HCT116 (cell line): ENCODE measurements at regions not wholly inside any gene's neighbourhood (a gene's known extent, or its start where the extent isn't known, plus 50 kb on each side); places are given as distances from the start of the nearest gene placed in this dataset.

ENCODE experiments used
- ATAC-seq: fragments of 200-7000 bp; cut with Tn5 transposase; 2 replicates; pipeline ENCODE4 v1.9.1; 2020; ENCODE audit warnings: mild to moderate bottlenecking, moderate library complexity
- BruUV-seq: library from RNA; stranded (reverse); fragments of 400-500 nt; replicated peaks from 2 replicates; lab custom pipeline; 2021; lab: Mats Ljungman, UMichigan
- CTCF ChIA-PET: fragments of 300-600 bp; sonication (Branson Sonifier 250); formaldehyde crosslinking; loops from one replicate; lab custom pipeline; 2021; ENCODE audit warnings: antibody characterized with exemption; lab: Charles Lee
- POLR2A ChIA-PET: fragments of 300-600, 350-600 bp; sonication (Branson Sonifier 250); formaldehyde crosslinking; loops from one replicate; lab custom pipeline; 2021; ENCODE audit warnings: antibody characterized with exemption; lab: Charles Lee
- RAD21 ChIA-PET, 2 experiments: fragments of 300-600 bp; sonication (Branson Sonifier 250); formaldehyde crosslinking; loops; one replicate each; lab custom pipeline; 2023; ENCODE audit warnings: low total read pairs in 2 of 2; ENCODE audit not compliant: uncharacterized antibody in 2 of 2, unreplicated experiment in 2 of 2, low non-redundant PET in 1 of 2; lab: Charles Lee
- DNase-seq: peaks from one replicate; pipeline ENCODE4 v3.0.0-alpha.2; 2010; ENCODE audit warnings: low read depth, low spot score
- H2AFZ ChIP-seq: fragments of 200-600 bp; shearing (Covaris generic), sonication (generic); 2 replicates; pipeline ENCODE4 v1.6.1; 2017; ENCODE audit warnings: low read depth, mixed run types, mixed read lengths, antibody characterized with exemption, low read length; ENCODE audit not compliant: poor library complexity, severe bottlenecking
- H3K27ac ChIP-seq: 2 replicates; pipeline ENCODE4 v1.5.1; 2012; ENCODE audit warnings: low read depth, low read length
- H3K27me3 ChIP-seq: fragments of 200-600 bp; sonication (generic); 2 replicates; pipeline ENCODE4 v1.6.1; 2016; ENCODE audit warnings: mixed run types, low read length, mixed read lengths; ENCODE audit not compliant: insufficient read depth
- H3K36me3 ChIP-seq, 2 experiments: fragments of 200-500 bp in 1 of 2; fragments of 200-600 bp in 1 of 2; sonication (Bioruptor generic) in 1 of 2; sonication (generic) in 1 of 2; 2 replicates each; pipeline versions ENCODE4 v1.5.1 to v1.6.1; 2014 to 2016; ENCODE audit warnings: low read length in 2 of 2, inconsistent platforms in 1 of 2, mixed read lengths in 1 of 2, mixed run types in 1 of 2; ENCODE audit not compliant: insufficient read depth in 2 of 2, control insufficient read depth in 1 of 2
- H3K4me1 ChIP-seq, 2 experiments: fragments of 200-600 bp in 1 of 2; sonication (generic) in 1 of 2; 2 replicates each; pipeline versions ENCODE4 v1.5.1 to v1.6.1; 2012 to 2017; ENCODE audit warnings: low read length in 2 of 2, inconsistent platforms in 1 of 2, mild to moderate bottlenecking in 1 of 2, mixed read lengths in 1 of 2, mixed run types in 1 of 2, moderate library complexity in 1 of 2; ENCODE audit not compliant: insufficient read depth in 2 of 2, control insufficient read depth in 1 of 2
- H3K4me2 ChIP-seq: fragments of 200-600 bp; sonication (generic); 2 replicates; pipeline ENCODE4 v1.6.1; 2017; ENCODE audit warnings: mixed run types, low read length, mixed read lengths
- H3K4me3 ChIP-seq, 2 experiments: fragments of 200-600 bp in 1 of 2; sonication (generic) in 1 of 2; replicated peaks in 1 of 2; 2 replicates each; pipeline ENCODE4 v1.5.1; 2011 to 2016; ENCODE audit warnings: low read length in 2 of 2, control low read depth in 1 of 2, low read depth in 1 of 2, mild to moderate bottlenecking in 1 of 2, mixed read lengths in 1 of 2, mixed run types in 1 of 2
- H3K79me2 ChIP-seq: fragments of 200-600 bp; sonication (generic); 2 replicates; pipeline ENCODE4 v1.6.1; 2017; ENCODE audit warnings: mild to moderate bottlenecking, mixed run types, low read length, moderate library complexity, mixed read lengths; ENCODE audit not compliant: insufficient read depth
- H3K9ac ChIP-seq: fragments of 200-600 bp; sonication (generic); 2 replicates; pipeline ENCODE4 v1.6.1; 2016; ENCODE audit warnings: low read length, mixed read lengths
- H3K9me2 ChIP-seq: fragments of 200-600 bp; sonication (generic), shearing (Covaris generic); 2 replicates; pipeline ENCODE4 v1.6.1; 2017; ENCODE audit warnings: mixed run types, mild to moderate bottlenecking, moderate library complexity; ENCODE audit not compliant: insufficient read depth
- H3K9me3 ChIP-seq, 2 experiments: fragments of 200-500 bp in 1 of 2; fragments of 200-600 bp in 1 of 2; sonication (Bioruptor generic) in 1 of 2; sonication (generic) in 1 of 2; 2 replicates each; pipeline ENCODE4 v1.6.1; 2014 to 2017; ENCODE audit warnings: low read length in 2 of 2, mixed read lengths in 2 of 2, inconsistent platforms in 1 of 2, low read depth in 1 of 2, mild to moderate bottlenecking in 1 of 2, mixed run types in 1 of 2, moderate library complexity in 1 of 2; ENCODE audit not compliant: control insufficient read depth in 1 of 2, insufficient read depth in 1 of 2
- H4K20me1 ChIP-seq: fragments of 200-600 bp; sonication (generic), shearing (Covaris generic); 2 replicates; pipeline ENCODE4 v1.6.1; 2017; ENCODE audit warnings: mixed run types, mild to moderate bottlenecking, moderate library complexity; ENCODE audit not compliant: insufficient read depth
- ATF3 ChIP-seq: IDR thresholded peaks from 2 replicates; pipeline ENCODE4 v1.6.1; 2012
- CBX3 ChIP-seq: IDR thresholded peaks from 2 replicates; pipeline ENCODE4 v1.6.1; 2012; ENCODE audit warnings: low read depth
- CEBPB ChIP-seq: IDR thresholded peaks from 2 replicates; pipeline ENCODE4 v1.6.1; 2012; ENCODE audit warnings: low read depth
- CTCF ChIP-seq, 3 experiments: fragments of 200-600 bp in 1 of 3; sonication (generic) in 1 of 3; IDR thresholded peaks in 2 of 3; conservative IDR thresholded peaks in 1 of 3; 2 replicates each; pipeline ENCODE4 v1.5.1; 2012 to 2017; ENCODE audit warnings: low read depth in 2 of 3, low read length in 2 of 3, antibody characterized with exemption in 1 of 3, borderline replicate concordance in 1 of 3, control low read depth in 1 of 3, mild to moderate bottlenecking in 1 of 3, mixed read lengths in 1 of 3, mixed run types in 1 of 3, moderate library complexity in 1 of 3; ENCODE audit not compliant: insufficient read depth in 1 of 3
- EZH2 ChIP-seq: fragments of 200-600 bp; sonication (generic); IDR thresholded peaks from 2 replicates; pipeline ENCODE4 v1.6.1; 2017; ENCODE audit warnings: antibody characterized with exemption, mixed run types
- EZH2phosphoT487 ChIP-seq: fragments of 200-600 bp; IDR thresholded peaks from 2 replicates; pipeline ENCODE4 v1.6.1; 2018; ENCODE audit warnings: antibody characterized with exemption, borderline replicate concordance
- FOSL1 ChIP-seq: IDR thresholded peaks from 2 replicates; pipeline ENCODE4 v1.6.1; 2012; ENCODE audit warnings: low read depth
- JUND ChIP-seq: IDR thresholded peaks from 2 replicates; pipeline ENCODE4 v1.6.1; 2012
- MAX ChIP-seq: IDR thresholded peaks from 2 replicates; pipeline ENCODE4 v1.6.1; 2012
- POLR2A ChIP-seq: IDR thresholded peaks from 2 replicates; pipeline ENCODE4 v1.7.0; 2011; ENCODE audit warnings: borderline replicate concordance; ENCODE audit not compliant: insufficient read depth, insufficient read length; ENCODE audit errors: extremely low read depth
- POLR2AphosphoS5 ChIP-seq: IDR thresholded peaks from 2 replicates; pipeline ENCODE4 v1.6.1; 2011; ENCODE audit warnings: mild to moderate bottlenecking, low read depth, low read length, moderate library complexity
- RAD21 ChIP-seq: IDR thresholded peaks from 2 replicates; pipeline ENCODE4 v1.6.1; 2012; ENCODE audit warnings: low read depth, mild to moderate bottlenecking
- REST ChIP-seq: IDR thresholded peaks from 2 replicates; pipeline ENCODE4 v1.6.1; 2012; ENCODE audit warnings: low read depth
- SIN3A ChIP-seq: IDR thresholded peaks from 2 replicates; pipeline ENCODE4 v1.6.1; 2012; ENCODE audit warnings: low read depth
- SP1 ChIP-seq: IDR thresholded peaks from 2 replicates; pipeline ENCODE4 v1.6.1; 2012; ENCODE audit warnings: low read depth
- SRF ChIP-seq: IDR thresholded peaks from 2 replicates; pipeline ENCODE4 v1.6.1; 2012; ENCODE audit warnings: low read depth
- TCF7L2 ChIP-seq: IDR thresholded peaks from 2 replicates; pipeline ENCODE4 v1.7.0; 2011; ENCODE audit warnings: borderline replicate concordance, inconsistent platforms; ENCODE audit not compliant: insufficient read depth, insufficient read length; ENCODE audit errors: extremely low read depth
- ZNF274 ChIP-seq: fragments of 200-500 bp; sonication (Bioruptor generic); IDR thresholded peaks from 2 replicates; pipeline ENCODE4 v1.6.1; 2014; ENCODE audit warnings: mild to moderate bottlenecking, low read depth, low read length, inconsistent platforms
- intact Hi-C: fragments of 100-400 bp; cut with micrococcal nuclease; formaldehyde crosslinking; loops from 2 replicates; pipeline ENCODE4 v1.10.0; 2022

- H3K4me1 ChIP-seq: peaks cover 13 to 17% of the 10 kb centered on the region in 2 experiments; a peak in 3 of 4 replicates
- no peak for DNase-seq
- BruUV-seq: no TSS peak
- no peaks in the 10 kb centered on the region for H3K36me3 ChIP-seq
- ATAC-seq: no peak
- no peak overlapping the region for H3K4me3 ChIP-seq
- H3K9me2 ChIP-seq: no peaks in the 10 kb centered on the region
- H2AFZ ChIP-seq: no peak overlapping the region
- no peak overlapping the region for H3K27ac ChIP-seq
- no peak overlapping the region for H3K4me2 ChIP-seq
- intact Hi-C loops: no loop called here
- H3K9ac ChIP-seq: no peak overlapping the region
- no peak for TF ChIP-seq FOSL1
- TF ChIP-seq SIN3A: no peak
- no peak for TF ChIP-seq SRF
- TF ChIP-seq TCF7L2: no peak
- TF ChIP-seq REST: no peak
- TF ChIP-seq RAD21: no peak
- TF ChIP-seq MAX: no peak
- no peak for TF ChIP-seq CEBPB
- no peak for TF ChIP-seq EZH2phosphoT487
- no peak for TF ChIP-seq EZH2
- no peak for TF ChIP-seq POLR2A
- no peak for TF ChIP-seq CBX3
- no peak for TF ChIP-seq ATF3
- TF ChIP-seq JUND: no peak
- no peak for TF ChIP-seq SP1
- TF ChIP-seq ZNF274: no peak
- no peak for TF ChIP-seq CTCF (IDR thresholded peaks at IDR 0.05 in 2 of 3, conservative IDR thresholded peaks at IDR 0.05 in 1 of 3; ENCODE audit: borderline replicate concordance in 1 of 3, insufficient read depth in 1 of 3, low read depth in 2 of 3, low read length in 2 of 3)
- TF ChIP-seq POLR2AphosphoS5: no peak
- H3K79me2 ChIP-seq: no peaks in the 10 kb centered on the region
- RAD21 ChIA-PET: interaction anchor here in 1 of 2 experiments (0.5 kb wide), 1 partner anchor 97 kb away, joined by 3 read pairs; no protein-coding TSS in a partner anchor
- no peaks in the 10 kb centered on the region for H3K9me3 ChIP-seq
- POLR2A ChIA-PET: interaction anchor here (1.0 kb wide), 1 partner anchor 97 kb away, joined by 3 read pairs; no protein-coding TSS in a partner anchor
- H4K20me1 ChIP-seq: no peaks in the 10 kb centered on the region
- no peaks in the 10 kb centered on the region for H3K27me3 ChIP-seq
- CTCF ChIA-PET: no interaction called here
Observed at GRCh38 chr21:38905328-38905727, 99.6 kb downstream of the ETS2 start.
